H9 (cell line): ENCODE measurements at regions not wholly inside any gene's neighbourhood (a gene's known extent, or its start where the extent isn't known, plus 50 kb on each side); places are given as distances from the start of the nearest gene placed in this dataset.
"Not testable (repeated sequence)": the region's sequence is repeated elsewhere in the genome, so short reads cannot be mapped to it uniquely, and the experiment has no call there.

Experiments used
- DNase-seq: peaks from one replicate; pipeline ENCODE4 v3.0.0-alpha.2; 2017
- H2AFZ ChIP-seq: one replicate; pipeline ENCODE4 v1.6.1; 2013; ENCODE audit warnings: mild to moderate bottlenecking, low read length, control low read depth, moderate library complexity
- H2AK5ac ChIP-seq: 2 replicates; pipeline ENCODE4 v1.6.1; 2013; ENCODE audit warnings: low read length, control low read depth, mixed read lengths; ENCODE audit not compliant: insufficient read length
- H2BK120ac ChIP-seq: one replicate; pipeline ENCODE4 v1.6.1; 2013; ENCODE audit warnings: low read depth, mild to moderate bottlenecking, low read length, control low read depth, inconsistent platforms; ENCODE audit not compliant: poor library complexity, severe bottlenecking
- H2BK12ac ChIP-seq: 2 replicates; pipeline ENCODE4 v1.6.1; 2013; ENCODE audit warnings: low read length, control low read depth, mixed read lengths, low read depth; ENCODE audit not compliant: insufficient read length
- H2BK15ac ChIP-seq: 2 replicates; pipeline ENCODE4 v1.6.1; 2013; ENCODE audit warnings: low read depth, low read length, control low read depth
- H2BK20ac ChIP-seq: one replicate; pipeline ENCODE4 v1.6.1; 2013; ENCODE audit warnings: low read depth, mild to moderate bottlenecking, low read length, control low read depth, inconsistent platforms; ENCODE audit not compliant: poor library complexity, severe bottlenecking
- H2BK5ac ChIP-seq: 2 replicates; pipeline ENCODE4 v1.6.1; 2013; ENCODE audit warnings: low read length, control low read depth, mixed read lengths; ENCODE audit not compliant: insufficient read length
- H3K14ac ChIP-seq: 2 replicates; pipeline ENCODE4 v1.6.1; 2013; ENCODE audit warnings: low read length, control low read depth; ENCODE audit not compliant: insufficient read depth
- H3K18ac ChIP-seq: 2 replicates; pipeline ENCODE4 v1.6.1; 2013; ENCODE audit warnings: low read depth, mild to moderate bottlenecking, mixed read lengths, low read length, control low read depth; ENCODE audit not compliant: insufficient read length
- H3K23ac ChIP-seq: 2 replicates; pipeline ENCODE4 v1.6.1; 2013; ENCODE audit warnings: low read length, control low read depth, mixed read lengths, low read depth; ENCODE audit not compliant: insufficient read length
- H3K23me2 ChIP-seq: 2 replicates; pipeline ENCODE4 v1.6.1; 2013; ENCODE audit warnings: low read depth, mild to moderate bottlenecking, mixed read lengths, low read length, control low read depth; ENCODE audit not compliant: insufficient read length, poor library complexity, severe bottlenecking
- H3K27ac ChIP-seq: 2 replicates; pipeline ENCODE4 v1.5.1; 2013; ENCODE audit warnings: low read length, control low read depth, mixed read lengths, low read depth; ENCODE audit not compliant: insufficient read length
- H3K27me3 ChIP-seq: 2 replicates; pipeline ENCODE4 v1.6.1; 2013; ENCODE audit warnings: low read length, control low read depth, inconsistent platforms; ENCODE audit not compliant: insufficient read depth
- H3K4ac ChIP-seq: 2 replicates; pipeline ENCODE4 v1.6.1; 2013; ENCODE audit warnings: low read depth, mild to moderate bottlenecking, control low read depth, inconsistent platforms, low read length, moderate library complexity
- H3K4me1 ChIP-seq: 2 replicates; pipeline ENCODE4 v1.6.1; 2013; ENCODE audit warnings: low read length, control low read depth, inconsistent platforms; ENCODE audit not compliant: insufficient read depth
- H3K4me2 ChIP-seq: 2 replicates; pipeline ENCODE4 v1.6.1; 2013; ENCODE audit warnings: low read length, control low read depth, mixed read lengths; ENCODE audit not compliant: insufficient read length, insufficient read depth
- H3K56ac ChIP-seq: 2 replicates; pipeline ENCODE4 v1.6.1; 2013; ENCODE audit warnings: low read depth, mild to moderate bottlenecking, mixed read lengths, low read length, control low read depth; ENCODE audit not compliant: insufficient read length
- H3K79me1 ChIP-seq: 2 replicates; pipeline ENCODE4 v1.6.1; 2013; ENCODE audit warnings: low read depth, mild to moderate bottlenecking, moderate library complexity, low read length, control low read depth, inconsistent platforms; ENCODE audit not compliant: insufficient read depth, poor library complexity, severe bottlenecking
- H3K79me2 ChIP-seq: 2 replicates; pipeline ENCODE4 v1.6.1; 2013; ENCODE audit warnings: low read length, control low read depth, inconsistent platforms; ENCODE audit not compliant: insufficient read depth
- H3K9ac ChIP-seq: 2 replicates; pipeline ENCODE4 v1.6.1; 2013; ENCODE audit warnings: low read length, control low read depth, mixed read lengths; ENCODE audit not compliant: insufficient read length; ENCODE audit errors: extremely low read depth
- H3K9me3 ChIP-seq: one replicate; pipeline ENCODE4 v1.6.1; 2013; ENCODE audit warnings: low read depth, low read length, inconsistent platforms; ENCODE audit not compliant: control insufficient read depth
- H3T11ph ChIP-seq: one replicate; pipeline ENCODE4 v1.6.1; 2013; ENCODE audit warnings: mild to moderate bottlenecking, low read length, control low read depth, inconsistent platforms
- H4K20me1 ChIP-seq: one replicate; pipeline ENCODE4 v1.6.1; 2013; ENCODE audit not compliant: control insufficient read depth, insufficient read length, insufficient read depth
- H4K5ac ChIP-seq: 2 replicates; pipeline ENCODE4 v1.6.1; 2013; ENCODE audit warnings: low read depth, mild to moderate bottlenecking, mixed read lengths, low read length, control low read depth; ENCODE audit not compliant: insufficient read length
- H4K8ac ChIP-seq: replicated peaks from 2 replicates; pipeline ENCODE4 v1.6.1; 2013; ENCODE audit warnings: low read length, control low read depth, mixed read lengths, low read depth; ENCODE audit not compliant: insufficient read length
- H4K91ac ChIP-seq: 2 replicates; pipeline ENCODE4 v1.6.1; 2013; ENCODE audit warnings: low read depth, mild to moderate bottlenecking, moderate library complexity, mixed read lengths, low read length, control low read depth; ENCODE audit not compliant: insufficient read length
- H3K27ac Mint-ChIP-seq, 3 experiments: 2 replicates in 2 of 3; 3 replicates in 1 of 3; pipeline ENCODE4 v1.8.0; 2020 to 2021; ENCODE audit warnings: mixed read lengths in 3 of 3, mild to moderate bottlenecking in 1 of 3, moderate library complexity in 1 of 3
- H3K27me3 Mint-ChIP-seq: 2 replicates; pipeline ENCODE4 v1.8.0; 2021; ENCODE audit warnings: low read depth, mild to moderate bottlenecking, moderate library complexity, mixed read lengths
- H3K36me3 Mint-ChIP-seq, 3 experiments: 2 replicates in 2 of 3; 3 replicates in 1 of 3; pipeline ENCODE4 v1.8.0; 2020 to 2021; ENCODE audit warnings: low read depth in 3 of 3, mixed read lengths in 3 of 3; ENCODE audit not compliant: insufficient read depth in 1 of 3
- H3K4me1 Mint-ChIP-seq, 2 experiments: 2 replicates each; pipeline ENCODE4 v1.8.0; 2020; ENCODE audit warnings: mixed read lengths in 2 of 2
- H3K4me3 Mint-ChIP-seq, 2 experiments: 2 replicates in 1 of 2; 3 replicates in 1 of 2; pipeline ENCODE4 v1.8.0; 2020 to 2021; ENCODE audit warnings: mild to moderate bottlenecking in 2 of 2, mixed read lengths in 2 of 2, moderate library complexity in 1 of 2
- H3K9me3 Mint-ChIP-seq, 2 experiments: 2 replicates in 1 of 2; 3 replicates in 1 of 2; pipeline ENCODE4 v1.8.0; 2020; ENCODE audit warnings: mild to moderate bottlenecking in 2 of 2, mixed read lengths in 2 of 2, moderate library complexity in 1 of 2
- WGBS: extraction: QIAGEN DNeasy Blood & Tissue Kit; methylation state at CpG from one replicate; pipeline ENCODE4 v1.1.7; 2013; ENCODE audit warnings: missing lambda C conversion rate, low lambda C conversion rate, mixed read lengths; ENCODE audit not compliant: insufficient read length; ENCODE audit errors: extremely low coverage; 5-methylcytosine and 5-hydroxymethylcytosine counted together

DNA sequence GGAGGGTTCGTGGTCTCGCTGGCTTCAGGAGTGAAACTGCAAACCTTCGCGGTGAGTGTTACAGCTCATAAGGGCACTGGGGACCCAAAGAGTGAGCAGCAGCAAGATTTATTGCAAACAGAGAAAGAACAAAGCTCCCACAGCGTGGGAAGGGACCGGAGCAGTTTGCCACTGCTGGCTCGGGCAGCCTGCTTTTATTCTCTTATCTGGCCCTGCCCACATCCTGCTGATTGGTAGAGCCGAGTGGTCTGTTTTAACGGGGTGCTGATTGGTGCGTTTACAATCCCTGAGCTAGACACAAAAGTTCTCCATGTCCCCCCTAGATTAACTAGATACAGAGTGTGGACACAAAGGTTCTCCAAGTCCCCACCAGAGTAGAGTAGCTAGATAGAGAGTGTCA, 161.3 kb downstream of the ZIC4 start:
- not testable (repeated sequence) for H3K27ac Mint-ChIP-seq, H3K23me2 ChIP-seq, H2AK5ac ChIP-seq, H4K91ac ChIP-seq, H3K4me2 ChIP-seq, H2BK12ac ChIP-seq, H3T11ph ChIP-seq, H3K4me1 ChIP-seq, H3K4ac ChIP-seq, H3K36me3 Mint-ChIP-seq, H3K4me3 Mint-ChIP-seq, H2BK120ac ChIP-seq, H3K79me2 ChIP-seq, DNase-seq, H3K23ac ChIP-seq, H3K9me3 ChIP-seq, H3K56ac ChIP-seq, H2AFZ ChIP-seq, H4K5ac ChIP-seq, H2BK5ac ChIP-seq, H3K18ac ChIP-seq, H2BK20ac ChIP-seq, H4K20me1 ChIP-seq, H3K79me1 ChIP-seq, H3K4me1 Mint-ChIP-seq, H4K8ac ChIP-seq, H3K27me3 Mint-ChIP-seq, H3K27ac ChIP-seq, H3K9ac ChIP-seq, H3K27me3 ChIP-seq, H3K14ac ChIP-seq, H3K9me3 Mint-ChIP-seq, H2BK15ac ChIP-seq
- no CpG with 5 or more reads among the region's 10 CpGs for WGBS
